ENCODE measurements at regions not wholly inside any gene's neighbourhood (a gene's known extent, or its start where the extent isn't known, plus 50 kb on each side); places are given as distances from the start of the nearest gene placed in this dataset.

DNA sequence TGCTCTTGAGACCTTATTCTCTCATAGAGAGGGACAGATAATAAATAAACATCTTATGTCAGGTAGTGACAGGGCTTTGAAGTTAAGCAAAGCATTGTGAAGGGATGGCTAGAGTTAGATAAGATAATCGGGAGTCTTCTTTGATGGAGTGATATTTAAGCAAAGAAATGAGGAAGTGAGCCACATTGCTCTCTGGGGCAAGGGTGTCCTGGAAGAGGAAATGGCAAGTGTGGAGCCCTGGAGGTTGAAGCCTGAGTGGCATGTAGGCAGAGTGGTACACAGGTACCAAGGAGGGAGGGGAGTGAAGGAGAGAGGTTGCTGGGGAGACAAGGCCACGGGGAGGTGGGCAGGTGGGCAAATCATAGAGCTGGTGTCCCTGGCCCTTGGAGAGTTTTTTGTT lies 110.2 kb downstream of the CTAGE1 start:
- TF ChIP-seq, protein P1, sequence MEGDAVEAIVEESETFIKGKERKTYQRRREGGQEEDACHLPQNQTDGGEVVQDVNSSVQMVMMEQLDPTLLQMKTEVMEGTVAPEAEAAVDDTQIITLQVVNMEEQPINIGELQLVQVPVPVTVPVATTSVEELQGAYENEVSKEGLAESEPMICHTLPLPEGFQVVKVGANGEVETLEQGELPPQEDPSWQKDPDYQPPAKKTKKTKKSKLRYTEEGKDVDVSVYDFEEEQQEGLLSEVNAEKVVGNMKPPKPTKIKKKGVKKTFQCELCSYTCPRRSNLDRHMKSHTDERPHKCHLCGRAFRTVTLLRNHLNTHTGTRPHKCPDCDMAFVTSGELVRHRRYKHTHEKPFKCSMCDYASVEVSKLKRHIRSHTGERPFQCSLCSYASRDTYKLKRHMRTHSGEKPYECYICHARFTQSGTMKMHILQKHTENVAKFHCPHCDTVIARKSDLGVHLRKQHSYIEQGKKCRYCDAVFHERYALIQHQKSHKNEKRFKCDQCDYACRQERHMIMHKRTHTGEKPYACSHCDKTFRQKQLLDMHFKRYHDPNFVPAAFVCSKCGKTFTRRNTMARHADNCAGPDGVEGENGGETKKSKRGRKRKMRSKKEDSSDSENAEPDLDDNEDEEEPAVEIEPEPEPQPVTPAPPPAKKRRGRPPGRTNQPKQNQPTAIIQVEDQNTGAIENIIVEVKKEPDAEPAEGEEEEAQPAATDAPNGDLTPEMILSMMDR (IDR thresholded peaks at IDR 0.05; ENCODE audit: insufficient read depth, low read depth, low read length): no peak
- no peak for TF ChIP-seq EZH2 (IDR thresholded peaks at IDR 0.05; ENCODE audit: insufficient read depth, low read length)

Data from astrocyte (in vitro differentiated cells and primary cell).